LoVo (cell line): ENCODE measurements at regions not wholly inside any gene's neighbourhood (a gene's known extent, or its start where the extent isn't known, plus 50 kb on each side); places are given as distances from the start of the nearest gene placed in this dataset.

ENCODE experiments used
- DNase-seq: peaks from one replicate; pipeline ENCODE4 v3.0.0-alpha.2; 2016; ENCODE audit warnings: low spot score

DNA sequence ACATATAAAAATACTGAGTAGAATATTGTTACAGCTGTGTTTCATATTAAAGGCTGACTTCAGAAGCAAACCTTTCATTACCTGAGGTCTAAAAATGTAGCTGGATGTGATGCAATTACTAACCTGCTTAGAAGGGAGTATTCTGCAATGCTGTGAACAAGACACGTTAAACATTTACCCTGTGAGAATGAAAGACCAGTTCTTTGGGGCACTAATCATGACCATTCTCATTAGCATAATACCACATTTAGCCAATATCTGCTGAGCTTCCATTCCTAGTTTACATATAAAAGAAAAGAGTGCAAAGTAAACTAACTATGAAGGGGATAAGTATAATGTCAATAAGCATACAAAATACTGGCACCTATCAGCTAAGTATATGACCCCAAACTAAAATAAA lies 784.0 kb upstream of the KLHL29 start:
- no peak for DNase-seq

DNA sequence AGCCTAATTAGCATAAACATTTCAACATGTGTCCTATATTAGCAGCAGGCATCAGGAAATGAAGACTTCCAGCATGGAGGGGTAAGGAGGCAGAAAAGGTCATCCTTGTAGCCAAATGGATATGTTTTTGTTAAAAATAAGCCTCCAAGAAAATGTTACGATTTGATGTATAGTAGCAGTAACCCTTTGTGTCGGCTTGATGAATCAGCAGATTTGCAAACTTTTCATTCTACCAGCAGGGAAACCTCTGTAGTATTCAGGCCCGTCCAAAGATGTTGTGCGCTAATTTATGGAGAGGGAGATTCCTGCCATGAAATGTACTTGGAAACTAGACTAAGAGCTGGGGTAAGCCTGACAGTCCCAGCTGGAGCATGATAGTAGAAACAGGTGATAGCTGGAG lies 780.8 kb upstream of the KLHL29 start:
- no peak for DNase-seq

DNA sequence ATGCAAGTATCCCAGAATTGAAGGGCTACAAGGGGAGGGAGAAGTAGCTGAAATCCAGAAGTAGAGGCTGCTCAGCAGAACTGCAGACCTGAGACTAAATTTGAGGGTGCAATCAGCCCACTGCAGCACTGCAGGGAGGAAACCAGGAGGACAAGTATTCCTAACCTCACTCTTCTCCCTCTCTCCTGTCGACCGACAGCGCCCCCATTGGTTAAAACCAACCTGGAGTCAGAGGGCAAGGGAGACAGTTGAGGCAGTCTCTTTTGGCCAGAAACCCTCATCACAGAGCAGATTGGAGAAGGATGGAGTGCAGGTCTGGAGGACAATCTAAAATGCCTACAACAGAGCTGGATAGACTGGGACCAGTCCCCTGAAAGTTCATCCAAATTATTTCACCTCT lies 768.9 kb upstream of the KLHL29 start:
- no peak for DNase-seq

DNA sequence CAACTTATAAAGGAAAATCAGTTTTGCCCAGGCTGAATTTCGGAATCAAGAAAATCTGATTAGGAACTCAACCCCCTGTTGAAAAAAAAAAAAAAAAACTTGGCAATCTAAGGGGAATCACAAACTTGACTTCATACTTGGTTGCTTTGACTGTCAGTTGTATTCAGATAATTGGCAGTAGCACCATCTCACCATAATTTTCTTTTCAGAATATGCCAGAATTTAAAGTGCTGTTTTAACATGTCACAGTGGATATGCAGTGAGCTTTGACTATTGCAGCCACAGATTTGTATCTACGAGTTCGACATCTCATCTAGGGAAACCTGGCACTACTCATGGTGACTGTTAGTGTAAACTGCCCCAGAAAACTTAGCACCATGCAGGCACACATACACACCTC lies 761.4 kb upstream of the KLHL29 start:
- DNase-seq = no peak

DNA sequence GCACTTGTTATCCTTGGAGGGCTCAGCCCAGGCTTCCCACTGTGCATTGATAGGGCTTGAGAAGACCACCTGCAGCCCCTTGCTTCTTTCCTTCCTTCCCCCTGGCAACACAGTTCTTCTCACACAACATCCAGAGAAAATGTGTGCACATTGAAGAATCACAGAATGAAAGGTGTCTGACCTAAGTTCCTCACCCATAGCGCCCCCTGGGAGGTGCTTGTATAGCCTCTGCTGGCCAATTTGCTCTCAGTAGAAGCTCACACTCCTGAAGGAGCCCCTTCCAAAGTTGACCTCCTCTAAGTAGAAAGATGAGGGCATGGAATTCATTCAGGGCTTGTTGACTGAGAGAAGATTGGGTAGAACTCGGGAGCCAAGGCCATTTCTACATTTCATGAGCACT lies 758.4 kb upstream of the KLHL29 start:
- DNase-seq = no peak

DNA sequence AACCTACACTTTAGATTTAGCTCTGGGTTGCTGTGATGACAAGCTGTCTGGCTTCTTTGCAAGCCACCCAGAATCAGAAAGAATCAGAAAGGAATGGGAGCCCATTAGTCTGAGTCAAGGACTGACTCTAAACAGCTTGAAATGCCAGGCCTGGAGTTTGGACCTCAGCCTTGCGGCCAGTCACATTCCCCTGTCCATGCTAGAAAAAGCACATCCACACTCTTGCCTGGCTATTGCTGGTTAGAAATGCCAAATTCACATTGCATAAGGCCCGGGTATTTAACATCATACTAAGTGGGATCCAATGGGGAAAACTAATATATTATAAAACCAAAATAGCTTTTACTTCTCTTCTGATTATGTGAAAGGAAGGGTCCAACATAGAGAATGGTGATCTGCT lies 756.8 kb upstream of the KLHL29 start:
- DNase-seq = no peak

DNA sequence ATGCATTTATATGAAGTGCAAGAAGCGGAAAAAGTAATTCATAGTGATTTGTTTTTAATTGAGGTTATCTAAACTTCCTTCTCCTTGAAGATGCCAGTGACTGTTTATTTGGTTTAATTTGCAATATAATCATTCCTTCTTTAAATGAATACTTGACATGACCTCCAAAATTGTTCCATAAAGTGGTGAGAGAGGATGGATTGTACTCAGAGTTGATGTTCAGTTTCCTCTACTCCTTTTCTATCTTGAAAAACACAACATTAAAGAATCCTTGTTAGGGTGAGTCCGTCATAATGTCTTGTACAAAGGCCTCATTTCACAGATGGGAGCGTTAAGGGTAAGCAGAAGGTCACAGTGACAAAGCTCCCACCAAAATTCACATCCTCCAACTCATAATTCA lies 756.1 kb upstream of the KLHL29 start:
- no peak for DNase-seq

DNA sequence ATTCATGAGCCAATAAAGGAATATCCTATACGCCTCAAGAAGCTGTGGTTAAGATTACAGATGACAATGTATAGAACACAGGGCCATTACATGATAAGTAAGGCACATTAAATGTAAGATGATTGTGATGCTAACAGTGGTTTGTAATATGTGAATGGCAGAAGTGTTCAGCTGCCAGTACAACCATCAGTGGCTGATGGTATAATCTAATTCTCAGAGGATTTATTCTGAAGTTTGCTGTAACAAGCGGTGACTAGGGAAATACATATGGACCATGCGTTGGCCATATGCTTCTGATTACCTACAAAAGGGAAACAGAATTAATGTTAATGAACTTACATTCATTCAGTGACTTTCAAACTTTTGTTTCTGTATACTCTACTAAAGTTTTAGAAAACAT lies 750.8 kb upstream of the KLHL29 start:
- DNase-seq = no peak

DNA sequence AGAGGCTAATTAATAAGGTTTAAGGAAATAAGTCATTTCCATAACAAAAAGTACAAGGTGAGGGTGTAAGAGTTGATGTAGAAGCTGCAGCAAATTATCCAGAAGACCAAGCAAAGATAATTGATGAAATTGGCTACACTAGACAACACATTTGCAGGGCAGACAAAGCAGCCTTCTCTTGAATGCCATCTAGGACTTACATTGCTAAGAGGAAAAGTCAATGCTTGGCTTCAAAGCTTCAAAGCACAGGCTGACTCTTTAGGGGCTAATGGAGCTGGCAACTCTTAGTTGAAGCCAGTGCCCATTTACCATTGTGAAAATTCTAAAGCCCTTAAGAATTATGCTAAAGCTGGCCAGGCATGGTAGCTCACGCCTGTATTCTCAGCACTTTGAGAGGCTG lies 728.6 kb upstream of the KLHL29 start:
- no peak for DNase-seq

DNA sequence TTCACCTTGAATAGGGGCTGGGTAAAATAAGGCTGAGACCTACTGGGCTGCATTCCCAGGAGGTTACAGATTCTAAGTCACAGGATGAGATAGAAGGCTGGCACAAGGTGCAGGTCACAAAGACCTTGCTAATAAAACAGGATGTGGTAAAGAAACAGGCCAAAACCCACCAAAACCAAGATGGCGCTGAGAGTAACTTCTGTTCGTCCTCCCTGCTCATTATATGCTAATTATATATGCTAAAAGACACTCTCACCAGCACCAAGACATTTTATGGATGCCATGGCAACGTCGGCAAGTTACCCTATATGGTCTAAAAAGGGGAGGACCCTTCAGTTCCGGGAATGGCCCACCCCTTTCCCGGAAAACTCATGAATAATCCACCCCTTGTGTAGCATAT lies 711.5 kb upstream of the KLHL29 start:
- no peak for DNase-seq

DNA sequence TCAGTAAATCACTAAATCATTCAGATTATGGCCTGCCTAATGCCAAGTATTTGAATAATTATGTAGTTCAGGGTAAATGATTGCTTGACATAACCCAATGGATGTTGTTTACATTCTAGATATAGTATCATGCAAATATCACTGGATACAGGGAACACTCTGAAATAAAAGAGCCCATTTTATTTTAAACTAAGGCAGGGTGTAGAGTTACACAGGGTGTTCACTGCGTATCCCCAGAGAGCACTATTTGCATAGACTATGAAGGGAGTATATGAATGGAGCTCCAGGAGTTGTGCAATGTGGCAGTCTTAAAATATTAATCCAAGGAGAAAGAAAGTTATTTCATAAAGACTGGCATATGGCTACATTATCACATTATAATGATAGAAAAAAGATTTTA lies 701.1 kb upstream of the KLHL29 start:
- DNase-seq = no peak

DNA sequence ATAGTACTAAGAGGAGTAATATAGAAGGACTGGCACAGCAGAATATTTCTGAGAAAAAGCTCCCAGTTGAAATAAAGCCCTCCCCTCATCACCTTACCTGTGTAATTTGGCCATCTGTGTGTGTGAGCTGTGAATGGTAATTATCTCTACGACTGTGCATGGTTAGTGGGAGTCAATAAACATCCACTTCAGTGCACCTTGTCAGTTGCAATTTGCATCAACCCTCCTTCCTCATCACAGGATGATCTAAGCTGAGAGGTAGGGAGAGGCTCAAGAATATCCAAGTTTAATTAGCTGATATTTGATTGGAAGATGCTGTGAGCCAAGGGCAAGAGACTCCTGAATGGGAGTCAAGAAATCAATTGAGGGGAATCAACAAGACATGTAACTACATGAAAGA lies 694.9 kb upstream of the KLHL29 start:
- no peak for DNase-seq

DNA sequence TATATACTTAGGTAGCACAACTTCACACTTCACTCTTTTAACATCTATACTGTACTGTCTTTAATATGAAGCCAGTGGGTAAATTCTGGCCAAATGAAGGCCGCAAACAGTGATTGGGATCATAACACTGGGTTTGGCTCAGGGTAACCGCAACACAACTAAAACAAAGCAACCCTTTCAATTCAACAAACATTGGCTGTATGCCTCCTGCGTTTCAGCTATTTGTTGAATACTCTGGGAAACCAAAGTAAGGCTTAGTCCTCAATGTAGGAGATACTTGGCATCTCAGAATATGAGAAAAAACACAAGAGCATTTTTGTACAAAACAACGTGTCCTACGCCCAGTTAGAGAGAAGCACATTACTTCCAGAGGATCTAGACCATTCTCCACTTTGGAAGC lies 693.3 kb upstream of the KLHL29 start:
- no peak for DNase-seq

DNA sequence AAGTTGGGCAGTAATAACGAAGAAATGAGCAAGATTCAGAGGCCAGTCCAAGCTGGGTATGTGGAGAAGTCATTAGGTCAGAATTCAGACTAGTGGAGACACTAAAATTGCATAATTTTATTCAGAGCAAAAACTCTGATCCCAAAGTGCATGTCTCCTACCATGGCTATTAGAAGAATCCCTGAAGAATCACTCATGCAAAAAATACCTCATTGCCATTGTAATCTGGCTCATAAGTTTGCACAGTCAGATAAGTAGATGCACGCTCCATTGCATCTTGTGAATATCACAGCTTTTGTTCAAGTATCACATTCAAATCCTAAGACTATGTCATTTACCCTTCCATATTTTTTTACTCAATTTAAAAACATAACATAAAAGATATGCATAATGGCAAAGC lies 692.2 kb upstream of the KLHL29 start:
- DNase-seq = no peak

DNA sequence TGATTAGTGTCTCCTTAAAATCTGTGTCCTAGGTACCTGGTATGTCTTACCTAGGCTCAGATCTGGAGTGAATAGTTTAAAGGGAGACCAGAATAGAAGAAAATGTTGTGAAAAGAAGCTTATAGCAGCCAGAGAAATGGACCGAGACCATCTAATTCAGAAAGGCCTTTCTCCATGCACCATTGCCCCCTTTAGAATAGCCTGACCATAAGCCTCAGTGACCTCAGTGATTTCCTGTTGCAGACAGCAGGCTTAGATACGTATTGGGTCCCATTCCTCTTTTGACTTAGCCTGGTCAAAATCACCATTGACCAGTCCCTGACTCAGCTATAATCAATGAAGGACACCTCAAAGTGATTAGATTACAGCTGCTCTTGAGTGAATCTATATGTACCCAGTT lies 690.7 kb upstream of the KLHL29 start:
- DNase-seq = no peak

DNA sequence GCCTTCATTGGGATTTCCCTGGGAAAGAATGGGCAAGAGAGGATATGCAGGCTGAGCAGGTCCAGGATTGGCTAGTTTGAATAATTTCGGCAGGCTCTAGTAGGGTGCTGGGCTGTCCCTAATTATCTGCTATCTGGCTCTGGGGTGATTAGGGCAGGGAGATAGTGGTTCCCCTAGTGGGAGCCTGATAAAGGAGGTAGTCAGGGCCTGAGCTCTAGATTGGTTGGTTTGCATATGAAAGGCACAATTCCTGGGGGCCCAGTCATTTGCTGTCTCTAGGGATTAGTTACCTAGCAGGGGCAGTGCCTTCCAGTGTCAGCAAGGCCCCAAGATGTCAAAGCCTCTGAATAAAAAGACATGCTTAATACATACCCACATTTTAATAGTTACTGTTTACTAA lies 690.1 kb upstream of the KLHL29 start:
- DNase-seq = no peak

DNA sequence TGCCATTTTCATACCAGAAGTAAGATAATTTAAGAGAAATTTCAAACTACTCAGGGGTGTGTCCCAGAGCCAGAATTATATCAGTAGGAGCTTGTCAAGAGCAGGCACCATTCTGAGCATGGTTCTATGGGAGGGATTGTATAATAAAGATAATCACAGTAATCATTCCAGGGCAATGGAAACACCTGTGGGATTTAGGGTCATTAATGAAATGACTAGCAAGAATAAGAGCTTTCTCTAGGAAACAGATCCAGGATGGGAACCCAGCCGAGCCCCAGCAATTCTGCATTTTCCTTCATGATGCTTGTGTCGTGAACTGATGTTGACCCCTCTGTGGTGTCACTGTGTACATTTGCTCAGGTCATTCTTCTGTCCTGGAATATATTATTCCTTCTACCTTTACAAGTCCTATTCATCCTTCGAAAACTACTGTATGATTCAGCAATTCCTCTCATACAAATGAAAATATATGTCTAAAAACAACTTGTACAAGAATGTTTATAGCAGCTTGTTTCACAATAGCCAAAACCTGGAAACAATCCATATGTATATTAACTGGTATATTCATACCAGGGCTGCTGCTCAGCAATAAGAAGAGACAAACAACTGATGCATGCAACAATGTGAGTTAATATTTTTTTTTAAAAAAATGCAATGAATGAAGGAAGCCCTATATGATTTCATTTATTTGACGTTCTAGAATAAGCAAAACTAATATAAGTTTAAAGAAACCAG lies 687.8 kb upstream of the KLHL29 start:
- no peak for DNase-seq

DNA sequence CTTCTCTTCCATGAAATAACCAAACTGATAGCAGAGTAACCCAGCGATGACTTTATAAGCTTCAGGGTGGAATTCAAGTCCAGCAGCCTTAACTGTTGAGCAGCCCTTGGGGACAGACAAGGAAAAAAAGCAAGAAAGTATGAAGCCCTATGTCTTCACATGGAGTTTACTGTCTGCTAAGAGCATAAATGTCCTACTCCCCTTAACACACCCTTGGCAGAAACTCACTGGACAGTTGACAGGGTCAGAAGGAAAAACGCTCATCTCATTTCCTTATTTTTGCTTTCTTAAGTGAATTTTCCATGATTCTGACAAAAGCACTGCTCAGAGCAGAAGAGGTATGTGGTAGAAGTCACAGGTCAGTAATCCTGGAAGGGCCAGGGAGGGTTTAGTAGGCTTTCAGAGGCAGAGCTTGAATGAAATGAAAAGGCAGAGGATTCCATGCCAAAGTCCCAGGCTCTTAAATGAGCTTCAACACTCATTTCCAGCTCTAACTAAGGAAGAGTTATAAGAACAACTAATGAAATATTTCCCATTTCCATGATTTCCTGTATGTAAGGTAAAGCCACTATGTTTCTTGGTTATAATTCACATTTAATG lies 683.3 kb upstream of the KLHL29 start:
- DNase-seq = no peak

DNA sequence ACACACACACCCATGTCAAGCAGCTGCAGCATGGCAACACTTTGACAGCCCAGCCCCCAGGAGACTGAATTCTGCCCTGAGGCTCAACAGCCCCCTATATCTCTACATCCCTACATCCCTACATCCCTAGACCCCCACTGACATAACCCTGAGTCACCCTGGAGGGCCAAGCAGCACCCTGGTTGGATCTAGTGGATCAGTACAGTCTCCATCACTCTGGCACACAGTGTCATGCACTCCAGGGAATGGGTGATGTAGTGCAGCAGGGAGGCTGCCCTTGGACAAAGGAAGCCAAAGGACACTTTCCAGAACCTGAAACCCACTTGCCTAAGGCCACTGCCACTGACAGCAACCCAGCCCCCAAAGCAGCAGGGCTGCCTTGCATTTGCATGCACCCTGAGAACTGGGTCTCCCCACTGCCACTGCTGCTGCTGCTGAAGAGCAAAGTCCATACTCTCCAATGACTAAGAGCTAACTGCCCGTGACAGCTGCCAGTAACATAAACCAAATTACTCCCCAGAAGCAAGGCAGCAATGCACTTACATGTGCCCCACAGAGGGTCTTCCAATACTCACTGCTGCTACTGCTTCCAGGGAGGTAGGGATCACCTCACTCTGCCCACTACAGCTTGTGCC lies 681.6 kb upstream of the KLHL29 start:
- DNase-seq = no peak

DNA sequence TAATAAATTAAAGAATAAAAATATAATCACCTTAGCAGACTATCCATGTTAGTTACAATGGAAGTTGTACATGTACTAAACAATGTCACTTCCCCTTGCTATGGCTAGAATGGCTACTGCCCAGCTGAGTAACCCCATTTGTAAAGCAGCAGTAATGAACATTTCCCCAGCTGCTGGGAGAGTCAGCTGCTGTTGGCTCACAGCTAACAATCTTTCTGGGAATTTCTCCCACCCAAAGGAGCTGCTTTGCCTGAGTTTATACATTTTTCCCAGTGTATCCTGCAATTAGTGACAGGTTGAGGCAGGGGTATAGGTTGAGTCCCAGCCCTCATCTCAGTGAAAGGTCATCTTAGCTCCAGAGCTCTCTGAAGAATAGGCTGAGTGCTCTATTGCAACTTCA lies 665.6 kb upstream of the KLHL29 start:
- DNase-seq = no peak

DNA sequence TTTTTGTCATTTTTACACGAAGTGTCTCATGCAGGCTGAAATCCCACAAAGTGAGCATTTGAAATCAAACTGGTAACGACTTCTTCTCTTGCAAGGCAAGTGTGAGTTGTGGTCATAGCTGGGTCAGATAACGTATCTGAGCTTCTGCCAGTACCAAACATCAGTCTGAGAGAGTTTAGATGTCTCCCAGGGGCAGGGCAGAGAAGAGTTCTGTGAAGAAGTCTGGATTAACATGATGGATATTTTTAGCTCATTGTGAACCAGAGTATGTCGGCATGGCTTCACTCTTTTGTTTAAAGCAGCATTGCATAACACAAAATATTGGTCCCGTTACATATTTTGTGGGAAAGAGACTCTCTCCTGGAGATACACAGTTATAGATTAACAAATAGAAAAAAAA lies 655.5 kb upstream of the KLHL29 start:
- DNase-seq = no peak

DNA sequence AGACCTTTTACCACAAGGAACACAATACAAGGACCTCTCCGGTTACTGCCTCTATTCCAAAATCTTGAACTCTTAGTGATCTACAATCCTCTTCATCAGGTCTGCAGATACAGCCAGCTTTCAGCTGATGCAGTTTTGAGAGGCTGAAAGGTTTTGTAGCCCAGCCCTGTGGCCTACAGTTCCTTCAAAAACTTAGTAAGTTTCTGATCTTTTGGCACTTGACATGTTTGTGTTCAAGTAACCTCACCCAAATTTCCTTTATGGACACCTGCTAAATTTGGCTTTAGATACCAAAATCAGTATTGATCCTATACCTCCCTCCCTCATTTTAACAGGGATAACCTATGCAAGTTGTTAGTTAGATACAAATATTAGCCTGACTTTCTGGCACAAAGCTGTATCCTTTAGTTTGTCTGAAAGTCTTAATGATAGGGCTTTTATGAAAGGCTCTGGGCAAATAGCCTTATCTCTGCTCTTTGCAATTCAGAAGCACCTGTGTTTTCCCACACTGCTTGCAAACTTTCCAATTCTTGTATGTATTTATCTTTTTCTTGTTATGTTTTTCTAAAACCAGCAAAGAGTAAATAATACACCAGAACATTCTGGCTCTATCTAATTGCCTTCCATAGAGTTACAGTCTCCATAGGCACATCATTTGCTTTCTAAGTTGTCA lies 650.5 kb upstream of the KLHL29 start:
- DNase-seq = no peak

DNA sequence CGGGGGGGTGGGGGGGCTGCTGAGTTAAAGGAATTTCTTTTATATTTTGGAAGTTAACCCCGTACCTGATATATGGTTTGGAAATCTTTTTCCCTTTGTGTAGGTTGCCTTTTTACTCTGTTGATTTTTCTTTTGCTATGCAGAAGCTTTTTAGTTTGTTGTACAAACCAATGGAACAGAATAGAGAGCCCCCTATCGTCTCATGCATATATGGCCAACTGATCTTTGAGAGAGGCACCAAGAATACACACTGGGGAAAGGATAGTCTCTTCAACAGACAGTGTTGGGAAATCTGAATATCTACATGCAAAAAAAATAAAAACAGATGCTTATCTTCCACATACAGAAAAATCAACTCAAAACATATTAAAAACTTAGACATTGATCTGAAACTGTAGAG lies 647.8 kb upstream of the KLHL29 start:
- no peak for DNase-seq
